ENCODE measurements at regions not wholly inside any gene's neighbourhood (a gene's known extent, or its start where the extent isn't known, plus 50 kb on each side); places are given as distances from the start of the nearest gene placed in this dataset.

GRCh38 chr6:74879976-74880375, 325.9 kb downstream of the COL12A1 start:
- DNase-seq (ENCODE audit: low read depth) = peak; percentile 27

- DNase-seq (ENCODE audit: low read depth) = peak; percentile 94
These were observed 326.6 kb downstream of the COL12A1 start for GRCh38 chr6:74879234-74879633.

GRCh38 chr6:74875193-74875592, 330.7 kb downstream of the COL12A1 start:
- no peak for DNase-seq (ENCODE audit: low read depth)

GRCh38 chr6:74872754-74873476, 332.9 kb downstream of the COL12A1 start:
- DNase-seq (ENCODE audit: low read depth) = no peak

GRCh38 chr6:74871757-74872156, 334.1 kb downstream of the COL12A1 start:
- DNase-seq (ENCODE audit: low read depth) = peak; percentile 90

GRCh38 chr6:74870403-74870802, 335.4 kb downstream of the COL12A1 start:
- no peak for DNase-seq (ENCODE audit: low read depth)

GRCh38 chr6:74867291-74867690, 338.6 kb downstream of the COL12A1 start:
- no peak for DNase-seq (ENCODE audit: low read depth)

- DNase-seq (ENCODE audit: low read depth) = no peak
These were observed 341.9 kb downstream of the COL12A1 start for GRCh38 chr6:74863968-74864367.

- no peak for DNase-seq (ENCODE audit: low read depth)
These were observed 345.4 kb downstream of the COL12A1 start for GRCh38 chr6:74860456-74860855.

- no peak for DNase-seq (ENCODE audit: low read depth)
These were observed 348.7 kb downstream of the COL12A1 start for GRCh38 chr6:74857157-74857556.

GRCh38 chr6:74853991-74854390, 351.9 kb downstream of the COL12A1 start:
- DNase-seq (ENCODE audit: low read depth) = no peak

- DNase-seq (ENCODE audit: low read depth) = peak; percentile 81
These were observed 354.3 kb downstream of the COL12A1 start for GRCh38 chr6:74851596-74851995.

- DNase-seq (ENCODE audit: low read depth) = no peak
These were observed 364.9 kb downstream of the COL12A1 start for GRCh38 chr6:74840953-74841352.

- DNase-seq (ENCODE audit: low read depth) = no peak
These were observed 370.9 kb downstream of the COL12A1 start for GRCh38 chr6:74834967-74835366.

- DNase-seq (ENCODE audit: low read depth) = no peak
These were observed 379.6 kb downstream of the COL12A1 start for GRCh38 chr6:74826263-74826662.

- DNase-seq (ENCODE audit: low read depth) = no peak
These were observed 391.4 kb downstream of the COL12A1 start for GRCh38 chr6:74814440-74814839.

GRCh38 chr6:74807674-74808073, 398.2 kb downstream of the COL12A1 start:
- no peak for DNase-seq (ENCODE audit: low read depth)

- peak; percentile 7 for DNase-seq (ENCODE audit: low read depth)
These were observed 399.7 kb downstream of the COL12A1 start for GRCh38 chr6:74805916-74806696.

- DNase-seq (ENCODE audit: low read depth) = no peak
These were observed 407.6 kb downstream of the COL12A1 start for GRCh38 chr6:74798302-74798701.

GRCh38 chr6:74785236-74785635, 420.6 kb downstream of the COL12A1 start:
- DNase-seq (ENCODE audit: low read depth) = peak; percentile 25

GRCh38 chr6:74782346-74782745, 423.5 kb downstream of the COL12A1 start:
- no peak for DNase-seq (ENCODE audit: low read depth)

- DNase-seq (ENCODE audit: low read depth) = peak; percentile 62
These were observed 425.0 kb downstream of the COL12A1 start for GRCh38 chr6:74780831-74781230.

GRCh38 chr6:74768738-74769137, 437.1 kb downstream of the COL12A1 start:
- no peak for DNase-seq (ENCODE audit: low read depth)
